Activated CD8-positive, alpha-beta memory T cell treated with anti-CD3 and anti-CD28 coated beads for 36 hours (primary cell): ENCODE measurements at regions not wholly inside any gene's neighbourhood (a gene's known extent, or its start where the extent isn't known, plus 50 kb on each side); places are given as distances from the start of the nearest gene placed in this dataset.

ENCODE experiments used
- CTCF ChIA-PET: fragments of 350-600 bp; sonication (Branson Sonifier 250); formaldehyde crosslinking; loops from one replicate; lab custom pipeline; 2021; ENCODE audit warnings: antibody characterized with exemption; lab: Charles Lee
- POLR2A ChIA-PET: fragments of 350-600 bp; sonication (Branson Sonifier 250); formaldehyde crosslinking; loops from one replicate; lab custom pipeline; 2021; ENCODE audit warnings: antibody characterized with exemption; lab: Charles Lee

DNA sequence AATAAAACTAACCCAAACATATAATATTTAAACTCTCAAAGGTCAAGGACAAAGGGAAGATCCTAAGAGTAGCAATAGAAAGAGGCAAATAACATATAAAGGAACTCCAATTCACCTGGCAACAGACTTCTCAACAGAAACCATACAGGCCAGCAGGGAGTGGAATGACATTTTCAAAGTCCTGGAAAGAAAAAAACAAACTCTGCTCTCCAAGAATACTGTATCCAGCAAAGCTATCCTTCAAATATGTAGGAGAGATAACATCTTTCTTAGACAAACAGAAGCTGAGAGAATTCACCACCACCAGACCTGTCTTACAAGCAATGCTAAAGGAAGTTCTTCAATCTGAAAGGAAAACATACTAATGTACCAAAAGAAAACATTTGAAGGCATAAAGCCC is 51.5 kb upstream of the TMEM158 start:
- CTCF ChIA-PET, result no interaction called here
- POLR2A ChIA-PET, result no interaction called here

DNA sequence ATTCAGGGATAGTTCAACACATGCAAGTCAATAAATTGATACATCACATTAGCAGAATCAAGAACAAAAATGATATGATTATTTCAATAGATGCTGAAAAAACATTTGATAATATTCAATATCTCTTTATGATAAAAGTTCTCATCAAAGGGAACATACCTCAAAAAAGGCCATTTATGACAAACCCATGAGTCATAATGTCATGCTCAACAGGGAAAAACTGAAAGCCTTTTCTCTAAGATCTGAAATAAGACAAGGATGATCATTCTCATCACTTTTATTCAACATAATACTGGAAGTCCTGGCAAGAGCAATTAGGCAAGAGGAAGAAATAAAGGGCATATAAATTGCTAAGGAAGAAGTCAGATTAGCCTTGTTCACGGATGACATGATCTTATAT is 54.1 kb upstream of the TMEM158 start:
- CTCF ChIA-PET, result no interaction called here
- POLR2A ChIA-PET, result no interaction called here

DNA sequence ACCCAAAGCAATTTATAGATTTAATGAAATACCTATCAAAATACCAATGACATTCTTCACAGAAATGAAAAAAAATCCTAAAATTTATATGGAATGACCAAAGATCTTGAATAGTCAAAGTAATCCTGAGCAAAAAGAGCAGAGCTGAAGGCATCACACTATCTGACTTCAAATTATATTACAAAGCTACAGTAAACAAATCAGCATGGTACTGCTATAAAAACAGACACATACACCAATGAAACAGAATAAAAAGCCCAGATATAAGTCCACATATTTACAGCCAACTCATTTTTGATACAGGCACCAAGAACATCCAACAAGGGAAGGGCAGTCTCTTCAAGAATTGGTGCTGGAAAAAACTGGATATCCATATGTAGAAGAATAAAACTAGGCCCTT is 54.9 kb upstream of the TMEM158 start:
- CTCF ChIA-PET, result interaction anchor here (0.7 kb wide), 1 partner anchor 23 kb away, joined by 3 read pairs; no protein-coding TSS in a partner anchor
- POLR2A ChIA-PET, result no interaction called here

DNA sequence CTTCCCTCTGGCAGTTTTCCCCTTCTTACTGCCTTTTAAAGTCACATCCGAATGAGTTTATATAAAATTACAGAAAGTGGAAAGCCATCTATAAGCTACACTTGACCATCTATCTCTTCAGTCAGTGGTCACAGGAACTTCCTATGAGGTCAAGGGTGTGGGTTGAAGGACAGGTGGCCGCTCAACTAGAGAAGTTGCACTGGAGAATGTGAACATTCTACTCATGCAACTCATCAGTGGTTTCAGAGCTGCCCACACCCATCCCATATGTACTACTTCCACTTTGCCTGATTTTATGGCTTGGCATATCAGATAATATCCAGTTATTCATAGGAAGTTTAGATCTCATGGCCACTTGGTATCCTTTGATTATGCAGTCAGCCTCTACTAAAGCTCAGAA is 57.4 kb upstream of the TMEM158 start:
- CTCF ChIA-PET, result no interaction called here
- POLR2A ChIA-PET, result no interaction called here

DNA sequence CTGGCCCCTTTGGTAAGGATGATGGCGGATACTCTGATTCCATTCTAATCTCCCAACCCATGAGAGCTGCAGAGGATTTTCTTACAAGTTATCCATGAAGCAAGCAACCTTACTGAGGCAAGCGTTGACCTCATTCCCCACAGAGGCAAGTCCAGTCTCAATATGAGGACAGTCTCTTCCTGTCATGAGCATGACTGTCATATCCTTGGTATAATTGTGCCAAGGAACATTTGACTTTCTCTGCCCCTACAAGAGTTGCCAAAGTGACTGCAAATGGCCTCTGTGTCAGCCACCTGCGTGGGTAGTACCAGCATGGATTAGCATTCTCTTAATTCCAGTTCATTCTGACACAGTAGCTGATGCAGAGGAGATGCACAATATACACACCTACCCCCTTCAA is 71.2 kb upstream of the TMEM158 start:
- CTCF ChIA-PET, result no interaction called here
- POLR2A ChIA-PET, result no interaction called here

DNA sequence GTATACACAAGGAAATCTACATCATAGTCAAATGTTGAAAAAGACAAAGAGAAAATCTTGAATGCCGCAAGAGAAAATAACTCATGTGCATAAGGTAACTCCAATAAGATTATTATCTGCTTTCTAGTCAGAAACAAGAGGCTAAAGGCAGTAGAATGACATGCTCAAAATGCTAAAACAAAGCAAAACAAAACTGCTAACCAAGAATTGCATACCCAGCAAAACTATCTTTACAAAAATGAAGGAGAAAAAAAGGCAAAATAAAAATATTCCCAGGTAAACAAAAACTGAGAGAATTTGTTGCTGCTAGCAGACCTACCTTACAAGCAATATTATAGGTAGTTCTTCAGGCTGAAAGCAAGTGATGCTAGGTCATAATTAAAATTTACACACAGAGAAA is 76.4 kb upstream of the TMEM158 start:
- CTCF ChIA-PET, result no interaction called here
- POLR2A ChIA-PET, result no interaction called here

DNA sequence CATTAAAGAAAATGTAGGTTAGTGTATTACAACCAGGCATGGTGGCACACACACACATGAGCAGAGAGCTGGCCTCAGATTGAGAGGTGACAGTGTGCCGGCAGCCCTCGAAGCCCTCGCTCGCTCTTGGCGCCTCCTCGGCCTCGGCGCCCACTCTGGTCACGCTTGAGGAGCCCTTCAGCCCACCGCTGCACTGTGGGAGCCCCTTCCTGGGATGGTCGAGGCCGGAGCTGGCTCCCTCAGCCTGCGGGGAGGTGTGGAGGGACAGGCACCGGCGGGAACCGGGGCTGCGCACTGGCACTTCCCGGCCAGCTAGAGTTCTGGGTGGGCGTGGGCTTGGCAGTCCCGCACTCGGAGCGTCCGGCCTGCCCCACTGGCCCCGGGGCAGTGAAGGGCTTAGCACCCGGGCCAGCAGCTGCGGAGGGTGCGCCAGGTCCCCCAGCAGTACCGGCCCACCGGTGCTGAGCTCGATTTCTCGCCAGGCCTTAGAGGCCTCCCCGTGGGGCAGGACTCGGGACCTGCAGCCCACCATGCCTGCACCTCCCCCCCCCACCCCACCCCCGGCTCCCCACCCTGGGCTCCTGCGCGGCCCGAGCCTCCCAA is 80.4 kb upstream of the TMEM158 start:
- ChIA-PET POLR2A (no interaction called here), CTCF (no interaction called here)

DNA sequence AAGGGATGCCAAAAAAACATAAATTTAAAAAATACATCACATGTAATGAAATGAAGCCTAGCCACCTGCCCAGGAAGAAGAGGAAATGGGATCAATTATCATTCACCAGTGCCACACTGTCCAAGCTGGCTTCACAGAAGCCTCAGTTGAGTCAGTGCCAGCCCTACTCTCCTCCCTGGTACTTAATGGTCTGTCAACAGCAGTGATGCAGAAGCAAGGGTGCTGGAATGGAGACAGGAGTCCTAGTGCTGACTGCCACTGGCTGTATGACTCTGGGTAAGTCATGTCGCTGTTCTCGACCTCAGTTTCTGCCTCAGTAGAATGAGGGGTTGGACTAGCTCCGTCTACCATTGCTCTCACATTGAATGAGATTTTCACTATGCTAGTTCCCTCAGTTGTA is 78.5 kb upstream of the LARS2 start:
- ChIA-PET POLR2A (no interaction called here), CTCF (no interaction called here)

DNA sequence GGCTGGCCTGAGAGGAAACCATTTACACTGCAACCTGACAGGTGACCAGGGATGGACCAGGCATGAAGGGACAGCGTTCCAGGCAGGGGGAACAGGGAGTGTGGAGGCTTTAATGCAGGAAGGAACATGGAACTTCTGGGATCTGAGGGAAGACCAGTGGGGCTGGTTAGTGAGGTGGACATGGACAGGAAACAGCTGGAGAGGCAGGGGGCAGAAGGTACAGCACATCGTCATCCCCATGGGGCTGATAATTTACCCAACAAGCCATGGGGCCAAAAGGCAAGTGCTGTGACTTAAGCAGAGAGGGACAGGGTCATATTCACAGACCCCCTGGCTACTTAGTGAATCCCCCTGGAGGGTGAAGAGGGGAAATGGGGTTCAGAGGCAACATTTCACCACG is 77.0 kb upstream of the LARS2 start:
- POLR2A ChIA-PET, result no interaction called here
- CTCF ChIA-PET, result no interaction called here

DNA sequence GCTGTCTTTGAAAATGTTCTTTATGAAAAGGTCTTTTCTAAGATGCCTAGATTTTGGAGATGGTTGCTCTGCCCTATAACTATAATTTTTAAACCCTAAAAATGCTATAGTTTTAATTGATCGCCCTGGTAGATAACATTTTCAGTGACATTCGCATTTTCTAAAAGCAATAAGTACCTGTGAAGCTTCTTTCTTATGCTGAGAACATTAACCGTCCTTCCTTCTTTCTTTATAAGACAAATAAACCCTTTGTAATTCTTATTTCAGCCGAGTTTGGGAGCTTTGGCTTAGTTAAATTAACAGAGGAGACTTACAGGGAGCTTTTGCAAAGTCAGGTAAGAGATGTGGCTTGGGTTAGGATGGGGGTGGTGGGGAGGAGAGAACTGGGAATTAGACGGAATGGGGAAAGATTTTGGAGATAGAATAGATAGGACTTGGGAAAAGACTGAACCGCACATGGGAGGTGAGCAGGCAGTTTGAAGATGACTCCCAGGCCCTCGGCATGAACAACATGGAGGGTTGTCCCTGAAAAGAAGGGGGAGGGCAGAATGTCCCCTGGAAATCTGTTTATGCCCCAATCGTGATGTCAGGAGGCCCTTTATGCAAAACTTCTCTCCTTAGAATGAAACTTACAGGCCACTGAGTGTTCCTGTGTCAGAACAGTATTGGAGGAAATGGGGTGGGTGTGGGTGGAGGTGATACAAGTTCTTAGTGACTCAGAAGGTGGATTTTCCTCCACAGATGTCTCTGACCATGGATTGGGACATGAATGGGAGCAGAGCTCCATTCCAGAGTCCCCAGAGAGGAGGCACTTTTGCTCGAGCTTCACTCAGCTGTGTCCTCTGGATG is 76.2 kb upstream of the LARS2 start:
- CTCF ChIA-PET, result no interaction called here
- POLR2A ChIA-PET, result no interaction called here

DNA sequence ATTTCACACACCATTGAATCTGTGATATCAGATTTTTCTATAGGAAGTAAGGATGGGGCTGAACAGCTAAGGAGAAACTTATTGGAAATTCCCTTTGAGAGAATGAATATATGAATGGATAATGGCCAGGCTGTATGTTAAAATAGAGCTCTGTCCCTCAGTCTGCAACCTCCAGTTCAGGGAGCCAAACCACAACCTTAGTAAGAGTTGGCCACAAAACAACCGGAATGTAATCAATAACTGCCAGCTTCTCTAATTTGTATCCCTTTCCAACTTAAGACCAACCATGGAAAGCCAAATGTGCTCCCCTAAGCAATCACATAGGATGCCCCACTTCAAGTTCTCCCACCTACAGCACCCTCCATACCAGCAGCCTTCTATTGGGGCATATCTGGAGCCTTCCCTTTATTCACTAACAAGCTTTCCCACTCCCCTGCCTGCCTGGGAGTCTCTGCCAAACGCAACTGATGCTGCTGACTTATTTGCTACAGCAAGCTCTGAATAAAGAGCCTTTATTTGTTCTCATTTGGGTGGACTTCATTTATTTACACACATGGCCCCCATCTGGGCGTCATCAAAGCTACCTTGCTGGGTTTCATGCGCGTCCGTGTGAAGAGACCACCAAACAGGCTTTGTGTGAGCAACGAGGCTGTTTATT is 75.4 kb upstream of the LARS2 start:
- POLR2A ChIA-PET, result no interaction called here
- CTCF ChIA-PET, result no interaction called here

DNA sequence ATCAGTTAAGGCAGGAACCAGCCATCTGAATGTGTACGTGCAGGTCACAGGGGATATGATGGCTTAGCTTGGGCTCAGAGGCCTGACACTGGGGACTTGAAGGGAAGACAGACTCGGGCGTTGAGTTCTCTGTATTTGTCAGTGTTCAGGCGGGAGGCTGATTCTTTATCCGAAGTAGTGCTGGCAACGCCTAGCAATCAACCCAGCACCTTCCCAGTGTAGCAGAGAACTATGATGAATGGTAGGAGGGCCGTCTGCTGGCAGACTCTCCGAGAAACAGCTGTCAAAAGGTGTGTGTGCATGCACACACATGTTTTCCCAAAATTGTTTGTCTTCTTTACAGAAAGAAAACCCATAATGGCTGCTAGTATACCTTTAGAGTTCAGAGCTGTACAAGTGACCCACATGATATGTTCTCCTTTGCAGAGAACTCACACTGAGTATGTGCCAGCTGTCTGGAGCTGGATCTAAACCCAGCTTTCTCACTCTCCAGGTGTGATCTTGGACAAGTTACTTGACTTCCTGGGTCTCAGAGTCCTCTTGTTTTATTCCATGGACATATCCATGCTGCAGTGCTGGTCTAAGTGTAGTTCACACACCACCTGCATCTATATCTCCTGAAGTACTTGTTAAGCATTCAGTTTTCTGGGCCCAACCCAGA is 74.5 kb upstream of the LARS2 start:
- ChIA-PET POLR2A (no interaction called here), CTCF (no interaction called here)

DNA sequence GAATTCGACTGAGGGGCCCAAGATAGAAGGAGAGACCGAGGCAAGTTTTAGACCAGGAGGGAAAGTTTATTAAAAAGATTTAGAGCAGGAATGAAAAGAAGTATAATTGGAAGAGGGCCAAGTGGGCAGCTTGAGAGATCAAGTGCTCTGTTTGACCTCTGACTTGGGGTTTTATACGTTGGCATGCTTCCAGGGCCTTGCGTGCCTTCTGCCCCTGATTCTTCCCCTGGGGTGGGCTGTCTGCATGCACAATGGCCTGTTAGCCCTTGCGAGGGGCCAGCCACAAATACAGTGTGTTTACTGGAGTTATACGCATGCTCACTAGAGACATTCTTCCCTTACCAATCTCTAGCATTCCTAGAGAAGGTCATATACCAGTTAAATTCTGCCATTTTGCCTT is 70.7 kb upstream of the LARS2 start:
- POLR2A ChIA-PET, result no interaction called here
- CTCF ChIA-PET, result no interaction called here

DNA sequence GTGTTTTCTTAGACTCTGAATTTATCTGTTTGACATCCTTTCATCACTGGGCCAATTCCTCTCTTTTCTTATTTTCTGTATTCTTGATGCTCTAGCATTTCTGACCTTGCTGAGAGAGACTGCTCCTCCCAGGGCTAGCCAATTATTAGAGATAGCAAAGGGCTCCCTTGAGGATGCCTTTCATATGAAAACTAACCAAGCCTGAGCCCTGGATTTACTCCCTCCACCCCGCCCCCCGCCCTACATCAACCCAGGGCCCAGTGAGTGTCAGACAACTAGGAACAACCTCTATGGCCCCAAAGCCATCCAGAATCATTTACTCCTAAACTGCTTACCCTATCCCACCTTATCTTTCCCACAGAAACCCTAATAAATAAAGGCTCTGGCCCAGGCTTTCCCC is 69.7 kb upstream of the LARS2 start:
- ChIA-PET CTCF (no interaction called here), POLR2A (no interaction called here)

DNA sequence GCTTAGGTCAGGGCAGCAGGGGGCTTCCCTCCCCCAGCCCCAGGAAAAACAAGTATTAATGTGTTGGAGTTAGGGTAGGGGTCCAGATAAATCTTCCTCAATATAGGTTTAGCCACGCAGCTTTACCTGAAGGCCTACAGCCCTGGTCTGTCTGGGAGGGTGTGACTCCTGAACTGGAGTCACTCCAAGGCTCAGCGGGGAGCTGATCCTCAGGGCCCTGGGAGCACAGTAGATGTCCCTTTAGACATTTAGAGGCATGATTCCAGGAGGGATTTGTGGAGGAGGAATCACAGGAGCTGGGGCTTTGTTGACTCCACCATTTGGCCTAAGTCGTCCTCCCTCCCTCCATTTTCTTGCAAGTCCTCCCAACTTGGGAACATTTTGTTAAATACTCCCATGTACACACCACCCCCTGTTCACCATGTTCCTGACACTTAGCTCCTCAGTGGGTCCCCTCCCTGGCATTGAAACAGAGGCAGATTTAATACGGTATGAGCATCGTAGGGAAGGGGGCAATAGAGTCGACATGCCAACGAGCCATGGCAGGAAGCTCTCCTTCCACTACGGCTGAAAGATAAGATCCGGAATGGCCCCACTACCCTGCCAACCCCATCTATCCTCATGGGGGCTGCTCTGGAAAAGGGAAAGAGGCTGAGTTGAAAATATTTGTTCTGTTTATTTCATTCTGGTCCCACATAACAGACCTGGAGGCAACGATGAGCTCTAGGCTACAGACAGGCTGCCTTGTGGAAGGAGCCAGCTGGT is 69.0 kb upstream of the LARS2 start:
- CTCF ChIA-PET, result no interaction called here
- POLR2A ChIA-PET, result no interaction called here

DNA sequence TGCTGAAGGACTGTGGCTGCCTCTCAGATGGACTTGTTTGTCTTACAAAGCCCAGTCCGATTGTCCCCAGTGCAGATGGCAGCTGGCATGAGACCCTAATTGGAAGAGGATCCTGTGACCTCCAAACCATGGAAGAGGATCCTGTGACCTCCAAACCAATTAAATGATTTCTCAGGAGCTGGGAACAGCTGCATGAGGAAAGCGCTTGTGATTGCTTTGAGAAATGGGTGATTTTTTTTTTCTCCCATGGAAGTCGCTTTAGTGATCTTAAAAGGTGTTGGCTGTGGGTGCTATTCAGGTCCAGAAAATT is 68.4 kb upstream of the LARS2 start:
- ChIA-PET CTCF (no interaction called here), POLR2A (no interaction called here)

DNA sequence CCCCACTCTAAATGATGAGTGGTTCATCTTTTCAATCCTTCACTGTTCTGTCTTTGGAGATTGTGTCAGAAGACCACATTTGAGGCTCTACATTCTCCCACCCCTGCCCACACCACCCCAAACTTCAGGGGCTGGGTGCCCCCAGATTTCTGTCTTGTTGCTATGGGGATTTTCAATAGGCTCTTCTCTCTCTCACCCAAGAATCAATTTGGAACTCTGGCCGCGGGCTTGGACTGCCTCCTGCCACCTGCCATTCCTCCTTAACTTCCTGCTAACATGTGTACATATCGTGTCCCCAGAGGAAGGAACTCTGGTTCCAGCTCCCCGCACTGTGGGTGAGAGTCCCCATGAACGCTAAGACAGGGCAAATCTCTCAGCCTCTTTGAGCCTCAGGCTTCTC is 67.4 kb upstream of the LARS2 start:
- CTCF ChIA-PET, result no interaction called here

DNA sequence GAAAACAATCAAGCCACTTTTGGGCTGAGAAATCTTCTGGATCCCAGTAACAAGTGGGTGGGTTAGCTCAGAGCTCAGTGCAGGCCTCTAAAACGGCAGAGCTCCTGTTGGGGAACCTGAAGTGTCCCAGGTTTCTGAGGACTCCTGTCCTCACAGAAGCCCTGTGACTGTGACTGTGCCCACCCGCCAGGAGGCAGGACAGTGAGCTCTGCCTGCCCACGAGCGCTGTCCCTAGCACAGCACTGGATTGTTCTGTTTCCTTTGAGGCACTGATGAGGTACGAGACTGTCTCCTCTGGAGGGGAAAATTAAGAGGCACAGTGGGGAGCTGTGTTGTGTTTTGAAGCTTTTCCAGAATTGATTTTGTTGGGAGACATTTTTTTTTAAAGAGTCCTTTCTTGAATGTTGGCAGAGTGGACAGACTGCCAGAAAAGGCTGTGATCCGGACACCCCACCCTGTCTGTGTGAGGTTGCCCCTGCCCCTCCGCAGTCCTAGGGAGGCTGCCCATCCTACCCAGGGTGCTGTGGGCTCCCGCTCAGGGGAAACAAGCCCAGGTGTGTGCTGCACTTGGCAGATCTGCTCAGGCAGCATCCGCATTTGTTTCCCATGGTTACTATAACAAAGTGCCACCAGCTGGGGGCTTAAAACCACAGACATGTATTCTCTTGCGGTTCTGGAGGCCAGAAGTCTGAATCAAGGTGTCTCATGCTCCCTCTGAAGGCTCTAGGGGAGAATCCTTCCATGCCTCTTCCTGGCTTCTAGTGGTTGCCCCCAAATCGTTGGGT is 66.6 kb upstream of the LARS2 start:
- ChIA-PET CTCF (no interaction called here), POLR2A (interaction anchor here (0.6 kb wide), 1 partner anchor 28 kb away, joined by 9 read pairs; no protein-coding TSS in a partner anchor)

More for the DNA sequence above, 67.4 kb upstream of the LARS2 start:
- POLR2A ChIA-PET, result no interaction called here

DNA sequence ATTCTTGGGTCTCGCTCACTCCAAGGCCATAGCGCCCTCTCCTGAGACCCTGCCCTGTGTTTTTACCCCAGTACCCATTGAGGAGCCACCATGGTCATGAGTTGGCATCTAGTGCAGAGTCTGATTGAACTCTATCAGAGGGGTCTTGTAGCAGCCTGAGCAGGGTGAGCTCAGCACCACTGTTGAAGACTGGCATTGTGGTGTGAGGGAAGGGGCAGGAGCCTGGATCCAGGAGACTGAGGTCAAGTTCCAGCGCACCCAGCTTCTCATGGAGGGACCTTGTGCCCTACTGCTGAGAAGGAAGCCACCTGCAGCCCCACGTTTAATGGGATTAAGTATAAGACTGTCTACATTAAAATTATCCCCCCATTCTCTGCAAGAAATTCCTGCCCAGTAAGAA is 65.8 kb upstream of the LARS2 start:
- POLR2A ChIA-PET, result no interaction called here
- CTCF ChIA-PET, result no interaction called here
